GM19455 (cell line): ENCODE measurements at regions not wholly inside any gene's neighbourhood (a gene's known extent, or its start where the extent isn't known, plus 50 kb on each side); places are given as distances from the start of the nearest gene placed in this dataset.

Source experiments
- ATAC-seq: cut with Tn5 transposase; IDR thresholded peaks from one replicate; pipeline ENCODE4 v1.9.1; 2021; ENCODE audit not compliant: unreplicated experiment

DNA sequence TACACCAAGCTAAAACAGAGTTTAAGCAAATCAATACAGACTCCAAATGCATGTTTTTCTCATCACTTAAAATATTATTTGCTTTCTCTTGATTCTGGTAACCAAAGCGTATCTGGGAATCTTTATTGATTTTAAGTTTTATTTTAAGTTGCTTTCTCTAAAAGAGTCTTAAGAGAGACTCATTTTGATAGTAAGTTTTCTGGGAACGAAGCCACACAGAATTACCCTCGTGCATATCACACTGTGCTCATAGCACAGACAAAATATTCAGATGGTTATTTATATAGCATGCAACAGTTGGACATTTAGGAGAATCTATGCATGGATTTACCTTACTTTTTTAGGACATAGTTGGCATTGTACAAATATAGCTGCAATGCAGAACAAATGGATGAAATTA is 597.5 kb upstream of the NRXN1 start:
- no peak for ATAC-seq

DNA sequence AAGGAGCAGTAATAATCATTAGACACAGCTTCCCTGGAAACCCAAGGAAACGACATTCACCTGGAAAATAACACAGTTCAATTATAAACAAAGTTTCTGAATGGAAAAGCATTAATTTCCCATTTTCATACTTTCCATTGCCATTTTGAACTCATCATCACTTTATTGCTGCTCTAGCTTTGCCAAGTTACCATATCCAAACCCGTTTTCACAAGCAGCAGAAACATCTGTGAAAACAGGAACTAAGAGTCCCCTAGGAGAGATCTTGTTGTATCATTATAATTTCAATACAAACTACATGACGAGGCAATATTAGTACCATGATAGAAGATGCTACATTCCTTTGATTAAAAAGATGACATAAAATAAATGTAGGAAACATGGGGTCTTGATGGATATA is 597.0 kb upstream of the NRXN1 start:
- ATAC-seq: no peak

DNA sequence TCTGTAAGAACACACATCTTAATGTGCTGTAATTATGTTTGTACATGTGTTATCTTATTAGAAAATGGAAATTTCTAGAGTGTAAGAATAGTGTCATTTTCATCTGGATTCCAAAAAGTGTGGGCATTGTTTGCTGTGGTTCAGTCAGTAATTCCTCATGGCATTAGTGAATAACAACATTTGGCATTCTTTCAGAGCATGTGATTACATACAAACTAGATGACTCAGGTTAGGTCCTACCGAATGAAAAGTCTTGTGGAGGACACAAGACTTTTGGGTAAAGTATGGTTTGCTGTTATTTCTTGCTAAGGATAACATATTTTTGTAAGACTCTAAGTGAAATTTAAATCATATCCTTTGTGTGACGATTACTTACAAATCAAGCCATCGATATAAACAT is 593.1 kb upstream of the NRXN1 start:
- no peak for ATAC-seq

DNA sequence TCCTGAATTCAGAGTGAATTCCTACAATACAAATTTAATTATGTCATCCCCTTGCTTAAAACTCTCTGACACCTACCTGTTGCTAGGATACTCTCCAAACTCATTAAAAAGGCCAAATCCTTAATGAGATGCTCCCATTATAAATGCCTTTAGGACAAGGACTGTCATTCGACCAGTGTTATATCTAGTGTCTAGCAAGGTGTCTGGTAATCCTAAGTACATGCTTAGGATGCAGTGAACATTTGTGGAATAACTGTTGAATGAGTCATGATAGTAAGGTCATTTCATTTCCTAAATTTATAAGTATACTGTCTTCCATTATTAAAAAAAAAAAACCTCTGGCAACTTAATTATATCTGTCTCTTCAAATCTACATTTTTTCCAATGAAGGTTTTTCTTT is 588.9 kb upstream of the NRXN1 start:
- ATAC-seq: no peak

DNA sequence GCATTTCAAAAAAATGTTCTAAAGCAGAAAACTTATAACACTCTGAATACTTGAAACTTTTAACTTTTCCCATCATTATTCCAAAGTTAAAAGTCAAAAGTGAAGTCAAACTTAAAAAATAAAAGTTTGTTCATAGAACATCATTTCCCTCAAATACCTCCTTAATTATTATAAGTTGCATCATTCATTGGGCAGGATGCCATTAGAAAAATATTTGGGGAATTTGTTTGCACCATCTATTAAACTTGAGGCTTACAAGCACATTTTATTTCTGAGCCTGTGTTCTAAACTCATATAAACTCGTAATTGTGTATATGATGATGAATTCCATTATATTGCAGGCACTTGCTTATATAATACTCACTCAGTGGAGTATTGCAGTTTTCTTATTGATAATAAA is 588.0 kb upstream of the NRXN1 start:
- ATAC-seq: no peak

DNA sequence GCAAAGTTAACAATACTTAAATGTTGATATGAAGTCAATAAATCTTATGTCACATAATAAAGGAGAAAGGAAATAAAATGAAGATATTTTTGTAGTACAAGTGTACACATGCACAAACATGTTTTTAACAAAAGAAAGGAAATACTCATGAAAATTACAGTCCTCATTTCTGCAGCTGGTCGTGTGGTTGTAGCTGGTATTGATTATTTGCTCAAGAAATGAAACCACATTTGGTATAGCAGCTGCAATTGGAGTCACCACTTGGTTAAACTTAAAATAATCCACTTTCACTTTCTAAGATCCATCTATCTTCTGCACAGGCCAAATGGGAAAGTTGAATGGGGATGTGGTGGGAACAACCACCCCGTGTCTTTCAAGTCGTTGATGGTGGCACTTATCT is 580.5 kb upstream of the NRXN1 start:
- no peak for ATAC-seq

DNA sequence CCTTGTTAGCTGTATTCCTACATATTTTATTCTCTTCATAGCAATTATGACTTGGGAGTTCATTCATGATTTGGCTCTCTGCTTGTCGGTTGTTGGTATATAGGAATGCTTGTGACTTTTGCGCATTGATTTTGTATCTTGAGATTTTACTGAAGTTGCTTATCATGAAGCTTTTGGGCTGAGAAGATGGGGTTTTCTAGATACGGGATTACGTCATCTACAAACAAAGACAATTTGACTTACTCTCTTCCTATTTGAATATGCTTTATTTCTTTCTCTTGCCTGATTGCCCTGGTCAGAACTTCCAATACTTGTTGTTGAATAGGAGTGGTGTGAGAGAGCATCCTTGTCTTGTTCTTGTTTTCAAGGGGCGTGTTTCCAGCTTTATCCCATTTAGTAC is 569.8 kb upstream of the NRXN1 start:
- ATAC-seq: no peak

DNA sequence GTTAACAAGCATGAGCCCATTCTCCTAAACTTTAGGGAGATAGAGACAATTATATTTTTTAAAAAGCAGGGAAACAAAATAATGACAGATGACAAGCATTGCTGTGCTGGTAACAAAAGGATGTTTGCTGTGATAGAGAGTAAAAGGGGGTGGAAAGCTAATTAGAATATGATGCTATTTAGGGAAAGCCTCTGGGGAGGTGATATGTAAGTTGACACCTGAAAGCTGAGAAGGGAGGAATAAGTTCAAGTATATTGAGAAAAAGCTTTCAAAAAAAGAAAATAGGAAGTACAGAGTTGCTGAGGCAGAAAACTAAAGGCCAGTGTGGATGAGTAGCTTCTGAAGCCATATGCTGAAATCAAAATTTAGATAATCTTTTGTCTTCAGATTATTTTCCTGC is 565.2 kb upstream of the NRXN1 start:
- ATAC-seq: no peak

DNA sequence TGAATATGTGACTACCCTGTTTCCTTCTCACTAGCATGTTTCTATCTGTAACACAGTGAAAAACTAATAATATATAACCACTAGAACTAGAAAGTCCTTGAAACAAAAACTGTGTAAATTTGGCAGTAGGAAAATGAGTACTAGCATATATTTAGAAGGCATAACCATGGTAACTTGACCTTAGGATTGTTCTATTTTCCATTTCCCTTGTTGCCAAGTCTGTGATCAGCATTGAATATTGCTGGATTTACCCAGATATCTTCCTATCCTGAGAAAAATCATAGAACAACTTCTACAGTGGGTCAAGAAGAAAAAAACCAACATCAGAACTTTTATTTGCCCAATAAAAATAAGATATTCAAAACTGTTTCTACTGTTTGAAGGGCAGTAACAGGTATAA is 563.9 kb upstream of the NRXN1 start:
- ATAC-seq: no peak

DNA sequence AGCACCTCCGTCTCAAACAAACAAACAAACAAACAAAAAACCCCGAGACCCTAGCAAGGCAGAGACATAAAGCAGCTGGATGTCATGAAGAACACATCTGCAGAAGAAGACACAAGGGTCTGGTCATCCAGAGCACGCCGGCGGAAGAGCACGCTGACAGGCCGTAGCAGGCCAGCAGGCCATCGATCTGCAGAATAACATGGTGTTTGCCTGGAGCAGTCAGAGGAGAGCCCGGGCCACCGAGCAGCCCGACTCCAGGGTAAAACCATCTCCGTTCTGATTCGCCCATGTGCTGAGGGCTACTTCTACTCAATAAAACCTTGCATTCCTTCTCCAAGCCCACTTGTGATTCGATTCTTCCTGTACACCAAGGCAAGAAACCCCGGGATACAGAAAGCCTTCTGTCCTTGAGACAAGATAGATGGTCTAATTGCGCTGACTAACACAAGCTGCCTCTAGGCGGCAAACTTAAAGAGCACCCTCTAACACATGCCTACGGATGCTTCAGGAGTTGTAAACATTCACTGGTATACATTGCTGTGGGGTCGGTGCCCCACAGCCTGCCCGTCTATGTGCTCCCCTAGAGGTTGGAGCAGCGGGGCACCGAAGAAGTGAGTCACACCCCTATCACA is 549.8 kb upstream of the NRXN1 start:
- no peak for ATAC-seq

DNA sequence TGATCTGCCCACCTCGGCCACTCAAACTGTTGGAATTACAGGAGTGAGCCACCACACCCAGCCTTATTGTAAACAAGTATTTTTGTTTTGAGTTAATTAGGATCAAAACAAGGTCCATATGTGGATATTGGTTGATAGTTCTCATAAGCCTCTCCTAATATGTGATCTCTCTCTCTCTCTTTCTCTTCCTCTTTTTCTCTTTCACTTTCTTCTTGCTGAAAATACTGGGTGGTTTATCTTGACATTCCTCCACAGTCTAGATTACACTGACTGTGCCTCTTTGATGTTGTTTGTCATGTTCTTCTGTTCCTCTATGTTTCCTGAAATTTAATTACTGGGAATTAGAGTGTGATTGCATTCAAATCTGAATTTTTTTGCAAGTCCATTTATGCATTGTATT is 547.5 kb upstream of the NRXN1 start:
- ATAC-seq: no peak

DNA sequence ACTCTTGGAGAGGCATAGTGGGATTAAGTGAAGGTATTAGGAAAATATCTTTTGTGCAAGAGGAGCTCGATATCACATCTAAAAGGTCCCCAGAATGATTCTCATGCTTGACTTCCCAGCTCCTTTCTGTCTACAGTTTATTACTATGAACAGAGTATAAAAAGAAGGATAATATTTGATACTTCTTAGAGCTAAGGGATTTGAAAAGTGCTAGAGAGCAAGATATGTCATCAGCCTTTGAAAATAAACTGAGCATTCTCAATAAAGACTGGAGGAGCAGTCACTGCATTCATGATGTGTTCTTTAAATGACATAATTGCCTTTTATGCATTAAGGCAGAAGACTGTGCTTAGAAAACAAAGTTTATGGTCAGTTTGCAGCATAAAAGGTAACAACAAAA is 543.2 kb upstream of the NRXN1 start:
- ATAC-seq: no peak

DNA sequence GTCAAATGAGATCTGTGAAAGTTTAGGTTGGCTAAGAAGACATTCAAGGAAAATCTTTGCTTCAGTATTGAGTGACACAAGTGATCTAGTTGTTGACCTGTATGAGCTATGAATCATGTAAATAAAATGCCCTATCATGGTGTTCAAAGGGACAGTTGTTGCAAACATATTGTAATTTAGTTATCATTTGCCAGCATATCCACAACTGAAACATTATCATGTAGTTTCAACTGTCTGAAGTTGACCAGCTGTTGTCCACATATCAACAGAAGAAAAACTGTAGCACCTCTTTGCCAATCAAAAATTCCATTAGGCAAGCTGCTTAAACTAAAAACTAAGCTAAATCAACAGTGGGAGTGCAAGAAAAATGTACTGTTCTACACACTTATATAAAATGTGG is 527.1 kb upstream of the NRXN1 start:
- no peak for ATAC-seq

DNA sequence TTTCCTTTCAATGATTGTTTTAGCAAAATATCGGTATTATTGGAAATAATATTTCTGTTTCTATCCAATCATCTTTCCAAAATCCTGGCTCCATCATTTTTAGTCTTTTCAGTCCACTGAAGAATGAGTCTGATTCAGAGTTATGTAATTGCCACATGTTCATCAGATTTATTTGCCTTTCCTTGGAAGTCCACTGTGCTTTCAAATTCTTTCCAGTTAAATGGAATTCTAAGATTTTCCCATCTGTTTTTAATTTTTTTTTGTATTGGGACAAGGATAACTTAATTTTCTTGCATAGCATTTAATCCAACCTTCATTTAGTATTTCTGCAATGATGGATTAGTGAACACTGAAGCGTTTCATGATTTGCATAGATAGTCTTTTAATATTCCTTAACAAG is 521.5 kb upstream of the NRXN1 start:
- no peak for ATAC-seq

DNA sequence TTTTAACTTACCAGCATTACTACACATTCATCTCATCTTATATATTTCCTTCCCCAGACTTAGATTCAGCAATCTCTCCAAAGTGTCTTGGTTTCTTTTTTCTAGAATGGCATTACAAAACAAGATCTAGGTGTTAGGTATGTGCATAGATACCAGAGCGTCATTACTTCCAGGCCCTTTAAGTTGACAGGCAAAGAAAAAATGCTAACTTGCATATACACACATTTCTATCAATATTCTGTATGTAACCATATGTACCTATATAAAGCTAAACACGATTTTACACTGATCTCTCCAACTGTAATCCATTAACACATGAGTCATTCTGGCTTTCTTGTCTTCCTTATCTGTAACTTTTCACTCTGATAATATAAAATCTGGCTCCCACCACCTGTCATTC is 503.8 kb upstream of the NRXN1 start:
- ATAC-seq: no peak

DNA sequence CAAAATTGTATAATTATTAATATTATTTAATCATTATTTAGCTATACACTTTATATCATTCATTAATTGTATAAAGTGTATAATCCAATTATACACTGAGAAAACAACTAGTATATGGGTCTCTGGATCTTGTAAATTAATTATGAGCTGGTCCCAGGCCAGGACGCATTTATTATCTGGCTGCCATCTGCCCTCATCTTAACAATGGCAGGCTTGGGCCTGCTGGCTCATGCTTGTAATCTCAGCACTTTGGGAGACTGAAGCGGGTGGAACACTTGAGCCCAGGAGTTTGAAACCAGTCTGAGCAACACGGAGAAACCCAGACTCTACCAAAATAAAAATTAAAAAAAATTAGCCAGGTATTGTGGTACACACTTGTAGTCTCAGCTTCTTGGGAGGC is 502.2 kb upstream of the NRXN1 start:
- no peak for ATAC-seq

DNA sequence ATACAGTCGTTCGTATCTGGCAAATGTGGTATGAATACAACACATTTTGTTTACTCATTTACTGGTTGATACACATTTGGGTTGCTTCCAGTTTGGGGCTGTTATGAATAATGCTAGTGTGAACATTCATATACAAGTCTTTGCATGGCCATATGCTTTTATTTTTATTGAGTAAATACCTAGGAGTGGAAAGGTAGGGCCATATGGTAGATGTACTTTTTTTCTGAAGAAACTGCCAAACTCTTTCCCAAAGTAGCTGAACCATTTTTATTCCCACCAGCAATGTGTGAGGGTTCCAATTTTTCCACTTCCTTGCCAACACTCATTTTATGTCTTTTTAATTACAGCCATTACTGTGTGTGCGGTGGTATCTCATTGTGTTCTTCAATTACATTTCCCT is 496.2 kb upstream of the NRXN1 start:
- no peak for ATAC-seq

DNA sequence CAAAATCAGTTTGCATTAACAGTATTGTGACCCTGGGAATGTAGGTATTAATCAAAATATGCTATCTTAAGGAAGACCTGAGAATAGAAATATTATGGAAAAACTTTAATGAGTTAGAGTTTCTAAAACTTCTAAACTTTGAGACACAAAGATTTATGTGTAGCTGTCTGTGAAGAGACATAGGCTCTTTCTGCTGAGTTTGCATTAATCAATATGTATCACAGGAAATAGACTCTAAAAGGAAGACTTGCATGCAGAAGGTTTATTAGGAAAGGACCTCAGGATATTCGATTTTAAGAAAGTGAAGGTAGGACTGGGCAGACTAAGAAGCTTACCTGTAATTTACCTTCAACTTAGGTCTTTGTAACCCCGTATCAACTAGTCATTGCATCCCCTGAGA is 494.8 kb upstream of the NRXN1 start:
- no peak for ATAC-seq

DNA sequence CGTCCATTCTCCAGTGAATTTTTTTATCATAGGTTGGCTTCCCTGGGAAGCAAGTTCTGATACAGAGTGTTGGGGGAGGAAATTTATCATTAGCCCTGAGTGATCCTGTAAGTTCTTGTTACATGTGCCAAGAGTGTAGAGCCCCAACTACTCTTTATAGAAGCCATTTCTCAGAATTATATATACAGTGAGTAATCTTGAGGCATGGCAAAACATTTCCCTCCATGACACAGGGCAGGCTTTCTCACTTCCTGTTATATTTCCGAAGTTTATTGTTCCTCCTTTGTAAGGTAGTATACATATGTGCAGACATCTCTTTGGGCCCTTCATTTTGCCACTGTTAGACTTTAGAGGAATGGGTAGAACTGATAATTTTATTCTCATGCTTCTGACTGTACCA is 484.7 kb upstream of the NRXN1 start:
- ATAC-seq: no peak

DNA sequence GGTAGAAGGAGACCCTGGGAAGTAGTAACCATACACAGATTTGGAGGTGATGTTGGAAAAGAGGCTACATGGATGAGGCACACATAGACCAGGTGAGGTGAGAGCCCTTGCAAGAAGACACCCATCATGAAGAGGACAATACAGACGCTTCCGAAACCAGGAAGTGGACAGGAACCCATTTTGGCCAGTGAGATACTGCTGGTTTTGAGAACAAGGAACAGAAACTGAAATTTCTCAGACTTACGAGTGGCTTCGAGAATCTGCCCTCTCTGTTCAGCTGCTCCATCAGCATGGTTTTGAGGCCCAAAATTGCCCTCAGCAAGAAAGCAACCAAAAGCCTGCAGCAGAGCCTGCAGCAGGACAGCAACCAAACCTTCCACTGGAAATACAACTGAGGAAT is 479.1 kb upstream of the NRXN1 start:
- no peak for ATAC-seq

DNA sequence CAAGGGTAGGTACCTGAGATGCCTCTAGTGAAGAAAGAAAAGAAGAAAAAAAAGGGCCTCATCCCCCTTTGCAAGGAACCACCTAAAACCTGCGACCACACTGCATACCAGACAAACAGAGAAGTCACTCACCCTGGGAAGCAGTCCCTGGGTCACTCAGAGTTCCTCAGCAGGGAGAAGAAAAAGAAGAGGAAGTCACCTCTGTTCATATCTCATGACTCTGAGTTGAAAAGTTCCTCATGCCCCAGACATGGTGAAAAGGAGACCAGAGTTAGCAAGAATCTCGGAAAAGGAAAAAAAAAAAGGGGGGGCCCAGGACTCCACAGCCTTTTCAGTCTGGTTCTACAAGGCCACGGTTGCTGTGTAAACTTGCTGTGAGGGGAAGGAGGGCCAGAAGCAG is 478.4 kb upstream of the NRXN1 start:
- no peak for ATAC-seq

DNA sequence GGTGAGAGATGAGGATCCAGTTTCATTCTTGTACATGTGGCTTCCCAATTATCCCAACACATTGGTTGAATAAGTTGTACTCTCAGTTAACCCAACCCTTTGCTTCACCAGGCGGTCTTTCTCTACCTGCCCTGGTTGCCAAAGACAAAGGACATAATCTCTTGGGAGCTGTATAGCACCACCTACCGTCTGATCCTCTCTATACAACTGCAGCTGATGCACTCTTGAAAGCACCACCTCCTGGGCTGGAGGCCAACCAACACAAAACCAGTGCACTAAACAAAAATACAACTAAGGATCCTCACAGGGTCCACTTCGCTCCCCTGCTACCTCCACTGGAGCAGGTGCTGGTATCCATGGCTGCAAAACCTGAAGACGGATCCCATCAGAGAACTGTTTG is 473.6 kb upstream of the NRXN1 start:
- no peak for ATAC-seq

DNA sequence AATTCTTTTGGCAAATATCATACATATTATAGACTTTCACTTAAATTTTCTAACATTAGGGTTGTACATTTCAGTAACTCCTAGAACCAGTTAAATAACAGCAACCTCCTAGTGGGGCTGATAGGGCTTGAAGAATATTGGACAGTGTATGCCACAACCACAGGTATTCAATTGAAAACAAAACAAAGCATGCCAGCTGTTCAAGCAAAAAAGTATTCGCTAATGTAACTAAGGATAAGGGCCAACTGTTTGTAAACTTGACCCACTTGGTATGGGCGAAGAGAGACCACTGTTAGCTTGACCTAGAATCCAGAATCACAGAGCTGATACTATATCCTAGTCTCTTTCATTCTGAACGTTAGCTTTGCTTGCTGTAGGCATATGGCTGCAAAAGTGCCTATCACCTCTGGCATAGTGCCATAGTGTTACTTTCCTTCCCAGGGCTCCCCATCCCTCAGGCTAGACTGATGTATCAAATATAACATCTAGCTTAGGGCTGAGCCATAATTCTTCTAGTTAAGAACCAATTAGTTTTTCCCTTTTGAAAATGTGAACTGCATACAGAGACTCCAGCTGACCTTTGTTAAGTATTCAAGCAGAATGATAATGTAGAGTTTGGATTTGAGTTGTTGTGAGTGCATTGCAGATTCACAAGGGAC is 458.8 kb upstream of the NRXN1 start:
- no peak for ATAC-seq
